ENCODE measurements at regions not wholly inside any gene's neighbourhood (a gene's known extent, or its start where the extent isn't known, plus 50 kb on each side); places are given as distances from the start of the nearest gene placed in this dataset.

DNA sequence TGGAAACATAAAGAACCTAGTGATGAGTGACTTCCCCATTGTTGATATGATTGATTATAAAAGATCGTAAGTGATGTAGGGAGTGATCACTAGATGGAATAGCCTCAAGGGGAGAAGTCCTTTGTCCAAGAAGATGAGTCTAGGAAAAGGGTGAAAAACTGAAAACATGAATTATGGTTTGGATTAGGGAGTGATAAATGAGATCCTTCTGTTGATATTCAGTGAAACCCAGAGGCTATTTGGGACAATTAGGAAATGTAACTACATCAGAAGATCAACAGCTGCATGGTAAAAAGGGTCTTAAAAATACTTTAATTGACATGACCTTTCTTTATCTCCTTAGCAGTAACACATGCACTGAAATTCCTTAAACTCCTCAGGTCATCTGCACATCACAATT is 124.0 kb upstream of the UNC5C start:
- no peaks in the 10 kb centered on the region for H3K27me3 ChIP-seq (replicated peaks in 1 of 4; ENCODE audit: control insufficient read depth in 3 of 4, extremely low read depth in 1 of 4, insufficient read depth in 3 of 4, low read length in 3 of 4)
- no peaks in the 10 kb centered on the region for H3K4me1 ChIP-seq (replicated peaks in 1 of 4; ENCODE audit: control insufficient read depth in 3 of 4, insufficient read depth in 4 of 4, low read length in 3 of 4)
- no peak for TF ChIP-seq NRF1 (IDR thresholded peaks at IDR 0.05; ENCODE audit: low read depth, low read length)
- no peak for TF ChIP-seq ASH2L (IDR thresholded peaks at IDR 0.05; ENCODE audit: low read length)
- TF ChIP-seq POU5F1 (IDR thresholded peaks at IDR 0.05; ENCODE audit: low read depth, low read length), result no peak
- TF ChIP-seq HDAC6 (IDR thresholded peaks at IDR 0.05; ENCODE audit: low read depth, low read length), result no peak
- TF ChIP-seq TBP (IDR thresholded peaks at IDR 0.05; ENCODE audit: low read depth, low read length), result no peak
- no peak for TF ChIP-seq HDAC2 (IDR thresholded peaks at IDR 0.05; ENCODE audit: borderline replicate concordance in 1 of 2, low read depth in 2 of 2, low read length in 2 of 2)
- TF ChIP-seq RAD21 (IDR thresholded peaks at IDR 0.05 in 1 of 2, conservative IDR thresholded peaks at IDR 0.05 in 1 of 2; ENCODE audit: low read depth in 2 of 2, low read length in 2 of 2), result no peak
- no peaks in the 10 kb centered on the region for H3K9me3 ChIP-seq (ENCODE audit: insufficient read depth in 2 of 2, low read depth in 1 of 2, low read length in 1 of 2)
- no peak overlapping the region for H3K27ac ChIP-seq (ENCODE audit: low read depth, low read length)
- no peak overlapping the region for H4K5ac ChIP-seq (ENCODE audit: insufficient read length, low read depth, low read length)
- no peak overlapping the region for H4K91ac ChIP-seq (replicated peaks; ENCODE audit: insufficient read length, low read length)
- no peaks in the 10 kb centered on the region for H3K79me1 ChIP-seq (ENCODE audit: low read depth, low read length)
- DNase-seq (ENCODE audit: low read depth in 1 of 2, low spot score in 2 of 2) (no peak), FAIRE-seq (no peak)
- no peak overlapping the region for H3K4me2 ChIP-seq (ENCODE audit: insufficient read depth in 1 of 2, low read depth in 2 of 2, low read length in 2 of 2)
- WGBS, 2 experiments (ENCODE audit: extremely low coverage in 1 of 2, insufficient coverage in 1 of 2, insufficient read length in 1 of 2, insufficient replicate concordance in 2 of 2, low coverage in 1 of 2, low lambda C conversion rate in 2 of 2, missing lambda C conversion rate in 1 of 2), result 100% methylated on average over 1 of the region's 1 CpG; no CpG with 5 or more reads in 1 of the 2 experiments
- POLR2A ChIA-PET (ENCODE audit: partially characterized antibody), result no interaction called here
- H2BK120ac ChIP-seq (replicated peaks; ENCODE audit: low read depth, low read length), result no peak overlapping the region
- no peak overlapping the region for H2AK5ac ChIP-seq (ENCODE audit: low read depth, low read length)
- H4K20me1 ChIP-seq (replicated peaks in 1 of 2; ENCODE audit: control insufficient read depth in 1 of 2, insufficient read depth in 2 of 2, low read length in 2 of 2), result no peaks in the 10 kb centered on the region
- H3K9ac ChIP-seq (replicated peaks in 1 of 4; ENCODE audit: extremely low read depth in 1 of 4, low read depth in 3 of 4, low read length in 3 of 4), result no peak overlapping the region
- no peak overlapping the region for H3K56ac ChIP-seq (replicated peaks; ENCODE audit: insufficient read length, low read depth, low read length)
- H2AFZ ChIP-seq (ENCODE audit: low read length), result no peak overlapping the region
- no peak overlapping the region for H3K4me3 ChIP-seq (ENCODE audit: extremely low read depth in 1 of 4, insufficient read depth in 2 of 4, low read depth in 3 of 4, low read length in 4 of 4)
- H2BK5ac ChIP-seq (ENCODE audit: low read depth, low read length), result no peak overlapping the region
- H3K23ac ChIP-seq (ENCODE audit: insufficient read length), result no peak overlapping the region
- H3K4ac ChIP-seq (replicated peaks; ENCODE audit: insufficient read length, low read depth, low read length), result no peak overlapping the region
- no peaks in the 10 kb centered on the region for H3K23me2 ChIP-seq (ENCODE audit: low read depth, low read length)
- no peaks in the 10 kb centered on the region for H3K36me3 ChIP-seq (ENCODE audit: control insufficient read depth in 2 of 4, insufficient read depth in 4 of 4, low read length in 3 of 4)
- no peak overlapping the region for H2BK15ac ChIP-seq (ENCODE audit: low read length)
- H4K8ac ChIP-seq (ENCODE audit: extremely low read depth, insufficient read depth, low read length), result no peak overlapping the region
- H2BK20ac ChIP-seq (ENCODE audit: low read length), result no peak overlapping the region
- no peak overlapping the region for H2BK12ac ChIP-seq (ENCODE audit: low read depth, low read length)
- H3K14ac ChIP-seq (ENCODE audit: insufficient read length), result no peak overlapping the region
- CTCF ChIA-PET (ENCODE audit: partially characterized antibody), result no interaction called here
- no peaks in the 10 kb centered on the region for H3K79me2 ChIP-seq (ENCODE audit: control insufficient read depth in 1 of 2, insufficient read depth in 2 of 2, low read length in 2 of 2)
- no peak overlapping the region for H3K18ac ChIP-seq (ENCODE audit: extremely low read depth, low read length)
